ENCODE measurements at regions not wholly inside any gene's neighbourhood (a gene's known extent, or its start where the extent isn't known, plus 50 kb on each side); places are given as distances from the start of the nearest gene placed in this dataset.
"Not testable (repeated sequence)": the region's sequence is repeated elsewhere in the genome, so short reads cannot be mapped to it uniquely, and the experiment has no call there.

GRCh38 chr12:66775871-66776270, 97.0 kb upstream of the GRIP1 start:
- no peak for DNase-seq (ENCODE audit: low read depth)

- peak; percentile 26 for DNase-seq (ENCODE audit: low read depth)
These were observed 98.1 kb upstream of the GRIP1 start for GRCh38 chr12:66776974-66777373.

- DNase-seq (ENCODE audit: low read depth), result no peak
These were observed 100.6 kb upstream of the GRIP1 start for GRCh38 chr12:66779466-66779865.

GRCh38 chr12:66786531-66787308, 107.8 kb upstream of the GRIP1 start:
- DNase-seq (ENCODE audit: low read depth), result no peak

- DNase-seq (ENCODE audit: low read depth), result no peak
These were observed 120.7 kb upstream of the GRIP1 start for GRCh38 chr12:66799551-66799950.

GRCh38 chr12:66800046-66800445, 121.2 kb upstream of the GRIP1 start:
- DNase-seq (ENCODE audit: low read depth), result no peak

- DNase-seq (ENCODE audit: low read depth), result no peak
These were observed 125.1 kb upstream of the GRIP1 start for GRCh38 chr12:66803930-66804329.

- no peak for DNase-seq (ENCODE audit: low read depth)
These were observed 125.7 kb upstream of the GRIP1 start for GRCh38 chr12:66804563-66804974.

GRCh38 chr12:66808606-66809005, 129.7 kb upstream of the GRIP1 start:
- no peak for DNase-seq (ENCODE audit: low read depth)

GRCh38 chr12:66813137-66813892, 134.4 kb upstream of the GRIP1 start:
- DNase-seq (ENCODE audit: low read depth), result no peak

- DNase-seq (ENCODE audit: low read depth), result no peak
These were observed 140.7 kb upstream of the GRIP1 start for GRCh38 chr12:66819587-66819986.

- no peak for DNase-seq (ENCODE audit: low read depth)
These were observed 144.1 kb upstream of the GRIP1 start for GRCh38 chr12:66822961-66823360.

GRCh38 chr12:66823857-66824570, 145.1 kb upstream of the GRIP1 start:
- DNase-seq (ENCODE audit: low read depth), result no peak

- DNase-seq (ENCODE audit: low read depth), result not testable (repeated sequence)
These were observed 147.0 kb upstream of the GRIP1 start for GRCh38 chr12:66825921-66826320.

- DNase-seq (ENCODE audit: low read depth), result no peak
These were observed 150.9 kb upstream of the GRIP1 start for GRCh38 chr12:66829660-66830325.

- no peak for DNase-seq (ENCODE audit: low read depth)
These were observed 152.6 kb upstream of the GRIP1 start for GRCh38 chr12:66831495-66831894.

- DNase-seq (ENCODE audit: low read depth), result no peak
These were observed 154.1 kb upstream of the GRIP1 start for GRCh38 chr12:66832997-66833396.

- DNase-seq (ENCODE audit: low read depth), result no peak
These were observed 157.9 kb upstream of the GRIP1 start for GRCh38 chr12:66836623-66837310.

- DNase-seq (ENCODE audit: low read depth), result no peak
These were observed 158.4 kb upstream of the GRIP1 start for GRCh38 chr12:66837311-66837627.

- no peak for DNase-seq (ENCODE audit: low read depth)
These were observed 159.5 kb upstream of the GRIP1 start for GRCh38 chr12:66838366-66838765.

GRCh38 chr12:66848967-66849366, 170.1 kb upstream of the GRIP1 start:
- no peak for DNase-seq (ENCODE audit: low read depth)

- DNase-seq (ENCODE audit: low read depth), result no peak
These were observed 172.3 kb upstream of the GRIP1 start for GRCh38 chr12:66851134-66851533.

All from stimulated activated CD8-positive, alpha-beta memory T cell treated with anti-CD3 and anti-CD28 coated beads, Interleukin-4, amount 100 ng/mL, for 24 hours (primary cell).